GM23248 (cell line): ENCODE measurements at regions not wholly inside any gene's neighbourhood (a gene's known extent, or its start where the extent isn't known, plus 50 kb on each side); places are given as distances from the start of the nearest gene placed in this dataset.

Source experiments
- DNase-seq: peaks from one replicate; pipeline ENCODE4 v3.0.0-alpha.2; 2015
- H2AFZ ChIP-seq: fragments of 200-600 bp; sonication (generic); 2 replicates; pipeline ENCODE4 v1.6.1; 2016; ENCODE audit warnings: antibody characterized with exemption
- H3F3A ChIP-seq: fragments of 200-600 bp; sonication (generic); 2 replicates; pipeline ENCODE4 v1.6.1; 2016; ENCODE audit warnings: mild to moderate bottlenecking, antibody characterized with exemption, mixed run types; ENCODE audit not compliant: insufficient read depth
- H3K27ac ChIP-seq: fragments of 200-600 bp; sonication (generic); 2 replicates; pipeline ENCODE4 v1.5.1; 2016; ENCODE audit warnings: mild to moderate bottlenecking
- H3K27me3 ChIP-seq: fragments of 200-600 bp; sonication (generic); replicated peaks from 2 replicates; pipeline ENCODE4 v1.6.1; 2016; ENCODE audit warnings: mild to moderate bottlenecking; ENCODE audit not compliant: insufficient read depth
- H3K36me3 ChIP-seq: fragments of 200-600 bp; sonication (generic); 2 replicates; pipeline ENCODE4 v1.6.1; 2016; ENCODE audit warnings: low read depth, mild to moderate bottlenecking
- H3K4me1 ChIP-seq: fragments of 200-600 bp; sonication (generic); 2 replicates; pipeline ENCODE4 v1.6.1; 2016; ENCODE audit warnings: mild to moderate bottlenecking; ENCODE audit not compliant: insufficient read depth
- H3K4me2 ChIP-seq: fragments of 200-600 bp; sonication (generic); one replicate; pipeline ENCODE4 v1.6.1; 2016; ENCODE audit warnings: mild to moderate bottlenecking; ENCODE audit not compliant: unreplicated experiment
- H3K4me3 ChIP-seq: fragments of 200-600 bp; sonication (generic); 2 replicates; pipeline ENCODE4 v1.5.1; 2016; ENCODE audit warnings: mild to moderate bottlenecking
- H3K79me2 ChIP-seq: fragments of 200-600 bp; sonication (generic); 2 replicates; pipeline ENCODE4 v1.6.1; 2016; ENCODE audit warnings: mild to moderate bottlenecking; ENCODE audit not compliant: insufficient read depth
- H3K9ac ChIP-seq: fragments of 200-600 bp; sonication (generic); 2 replicates; pipeline ENCODE4 v1.6.1; 2016; ENCODE audit warnings: mild to moderate bottlenecking
- H3K9me2 ChIP-seq: fragments of 200-600 bp; sonication (generic); 2 replicates; pipeline ENCODE4 v1.6.1; 2016; ENCODE audit warnings: mixed run types, mild to moderate bottlenecking, moderate library complexity; ENCODE audit not compliant: insufficient read depth
- H3K9me3 ChIP-seq: fragments of 200-600 bp; sonication (generic); one replicate; pipeline ENCODE4 v1.6.1; 2017; ENCODE audit warnings: low read depth
- H4K20me1 ChIP-seq: fragments of 200-600 bp; sonication (generic); 2 replicates; pipeline ENCODE4 v1.6.0; 2016; ENCODE audit not compliant: insufficient read depth
- EZH2 ChIP-seq: fragments of 200-600 bp; sonication (generic); IDR thresholded peaks from 2 replicates; pipeline ENCODE4 v1.6.1; 2018; ENCODE audit warnings: antibody characterized with exemption, mild to moderate bottlenecking; ENCODE audit not compliant: insufficient read depth, poor library complexity, severe bottlenecking
- EZH2phosphoT487 ChIP-seq: fragments of 200-600 bp; sonication (generic); IDR thresholded peaks from 2 replicates; pipeline ENCODE4 v1.6.1; 2018; ENCODE audit warnings: antibody characterized with exemption, moderate library complexity, mild to moderate bottlenecking, low read depth; ENCODE audit not compliant: insufficient read depth
- WGBS, 2 experiments: methylation state at CpG; one replicate each; pipeline ENCODE4 v1.1.6; 2015 to 2017; ENCODE audit warnings: low lambda C conversion rate in 2 of 2, low coverage in 1 of 2; ENCODE audit errors: missing lambda C conversion rate in 2 of 2; 5-methylcytosine and 5-hydroxymethylcytosine counted together
- in situ Hi-C: fragments of 300-500 bp; cut with MboI; formaldehyde crosslinking; loops from 2 replicates; pipeline ENCODE4 v1.15.0; 2020

DNA sequence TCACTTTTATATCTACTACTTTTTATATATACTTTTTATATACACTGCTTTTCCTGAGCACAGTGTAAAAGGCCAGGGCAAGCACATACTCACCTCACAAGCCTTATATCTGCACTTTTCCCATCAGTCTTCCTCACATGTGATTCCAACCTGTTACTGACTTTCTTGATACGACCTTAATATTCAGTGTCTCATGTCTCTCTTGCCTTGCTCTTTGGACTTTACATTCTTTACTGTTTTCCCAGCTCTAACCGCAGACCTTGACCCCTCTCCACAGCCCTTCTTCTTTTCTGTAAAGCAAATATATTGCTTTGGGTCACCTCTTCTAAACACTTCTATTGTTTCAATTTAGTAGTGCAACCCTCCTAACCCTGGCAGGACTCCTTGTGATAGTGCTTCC, 353.1 kb upstream of the ANO5 start:
- Histone ChIP-seq H3F3A (no peaks in the 10 kb centered on the region), H3K36me3 (no peaks in the 10 kb centered on the region), H3K9me3 (no peaks in the 10 kb centered on the region), H3K9me2 (no peaks in the 10 kb centered on the region), H2AFZ (no peak overlapping the region), H3K27ac (no peak overlapping the region), H3K4me1 (no peaks in the 10 kb centered on the region), H4K20me1 (no peaks in the 10 kb centered on the region), H3K4me3 (no peak overlapping the region), H3K79me2 (no peaks in the 10 kb centered on the region), H3K9ac (no peak overlapping the region), H3K27me3 (no peaks in the 10 kb centered on the region), H3K4me2 (no peak overlapping the region)
- DNase-seq: no peak
- in situ Hi-C loops: no loop called here
- 24 to 40% methylated on average over 2 of the region's 2 CpGs for WGBS, 2 experiments
- TF ChIP-seq EZH2: no peak
- no peak for TF ChIP-seq EZH2phosphoT487

DNA sequence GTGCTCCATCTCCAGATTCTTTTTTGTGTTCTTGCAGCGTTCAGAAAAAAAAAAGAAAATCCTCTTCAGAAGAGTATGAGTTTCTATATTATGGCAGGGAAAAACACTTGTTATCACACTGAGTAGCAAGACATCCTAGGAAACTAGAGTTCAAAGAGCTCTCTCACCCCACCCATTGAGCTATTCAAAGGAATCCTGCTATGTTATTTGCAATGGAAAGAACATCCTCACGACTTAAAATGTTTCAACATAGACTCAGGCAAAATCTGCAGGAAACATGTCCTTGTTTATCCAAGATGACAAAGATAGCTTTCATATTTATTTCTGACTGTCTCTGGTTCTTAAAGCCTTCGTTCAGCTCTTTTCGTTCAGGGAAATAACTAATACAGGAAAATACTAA, 331.6 kb upstream of the ANO5 start:
- Histone ChIP-seq H3K79me2 (no peaks in the 10 kb centered on the region), H3K4me1 (no peaks in the 10 kb centered on the region), H3K9ac (no peak overlapping the region), H3K4me3 (no peak overlapping the region), H3K9me2 (no peaks in the 10 kb centered on the region), H3K36me3 (no peaks in the 10 kb centered on the region), H4K20me1 (no peaks in the 10 kb centered on the region), H3F3A (no peaks in the 10 kb centered on the region), H3K4me2 (no peak overlapping the region), H3K27me3 (no peaks in the 10 kb centered on the region), H2AFZ (no peak overlapping the region), H3K27ac (no peak overlapping the region), H3K9me3 (peaks cover 5% of the 10 kb centered on the region)
- no peak for DNase-seq
- in situ Hi-C loops: no loop called here
- no peak for TF ChIP-seq EZH2phosphoT487
- no peak for TF ChIP-seq EZH2
- WGBS, 2 experiments: 8 to 13% methylated on average over 4 of the region's 4 CpGs

DNA sequence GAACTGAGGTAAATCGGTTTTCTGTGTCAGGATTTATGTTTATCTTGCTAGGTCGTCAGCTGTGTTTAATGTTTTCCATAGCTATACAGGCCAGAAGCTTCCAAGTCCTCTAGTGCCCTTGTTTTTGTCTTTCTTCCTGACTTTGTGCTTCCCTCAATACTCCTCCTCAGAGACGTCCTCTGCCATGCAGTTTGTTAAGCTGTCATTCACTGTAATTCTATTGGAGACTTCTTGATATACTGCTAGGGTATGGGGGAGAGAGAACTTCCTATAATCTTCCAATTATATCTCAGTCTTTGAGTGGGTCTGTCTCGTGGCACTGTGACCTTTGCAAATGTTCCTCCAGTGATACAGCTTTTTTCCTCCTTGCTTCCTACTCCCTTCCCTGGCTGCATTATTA, 327.3 kb upstream of the ANO5 start:
- no peak overlapping the region for H3K4me3 ChIP-seq
- no peak for DNase-seq
- H2AFZ ChIP-seq: no peak overlapping the region
- in situ Hi-C loops: no loop called here
- no peaks in the 10 kb centered on the region for H4K20me1 ChIP-seq
- 0 to 1% methylated on average over 4 of the region's 4 CpGs for WGBS, 2 experiments
- H3K9ac ChIP-seq: no peak overlapping the region
- TF ChIP-seq EZH2 (no peak), EZH2phosphoT487 (no peak)
- H3K36me3 ChIP-seq: no peaks in the 10 kb centered on the region
- H3K4me2 ChIP-seq: no peak overlapping the region
- H3F3A ChIP-seq: no peaks in the 10 kb centered on the region
- H3K27ac ChIP-seq: no peak overlapping the region
- no peaks in the 10 kb centered on the region for H3K27me3 ChIP-seq
- H3K9me3 ChIP-seq: peaks cover 5% of the 10 kb centered on the region
- H3K9me2 ChIP-seq: no peaks in the 10 kb centered on the region
- no peaks in the 10 kb centered on the region for H3K79me2 ChIP-seq
- H3K4me1 ChIP-seq: no peaks in the 10 kb centered on the region

DNA sequence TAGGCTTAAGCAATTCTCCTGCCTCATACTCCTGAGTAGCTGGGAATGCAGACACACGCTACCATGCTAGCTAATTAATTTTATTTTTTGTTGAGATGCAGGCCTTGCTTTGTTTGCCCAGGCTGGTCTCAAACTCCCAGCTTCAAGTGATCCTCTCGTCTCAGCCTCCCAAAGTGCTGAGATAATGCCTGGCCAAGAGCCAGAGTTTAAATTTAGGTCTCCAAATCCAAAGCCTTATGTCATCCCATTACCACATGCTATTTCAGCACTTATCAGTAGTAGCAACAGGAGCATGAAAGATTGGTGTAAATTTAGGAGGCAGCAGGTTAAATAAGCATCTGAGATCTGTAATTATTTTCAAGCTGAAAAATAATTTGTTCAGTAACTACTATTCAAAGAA, 326.1 kb upstream of the ANO5 start:
- Histone ChIP-seq H3K9me2 (no peaks in the 10 kb centered on the region), H3K27ac (no peak overlapping the region), H3F3A (no peaks in the 10 kb centered on the region), H3K4me3 (no peak overlapping the region), H3K4me1 (no peaks in the 10 kb centered on the region), H3K79me2 (no peaks in the 10 kb centered on the region), H2AFZ (no peak overlapping the region), H3K9ac (no peak overlapping the region), H4K20me1 (no peaks in the 10 kb centered on the region), H3K27me3 (no peaks in the 10 kb centered on the region), H3K9me3 (peaks cover 5% of the 10 kb centered on the region), H3K36me3 (no peaks in the 10 kb centered on the region), H3K4me2 (no peak overlapping the region)
- WGBS, 2 experiments: 0% methylated on average over 2 of the region's 2 CpGs
- DNase-seq: no peak
- no peak for TF ChIP-seq EZH2phosphoT487
- no peak for TF ChIP-seq EZH2
- in situ Hi-C loops: no loop called here

DNA sequence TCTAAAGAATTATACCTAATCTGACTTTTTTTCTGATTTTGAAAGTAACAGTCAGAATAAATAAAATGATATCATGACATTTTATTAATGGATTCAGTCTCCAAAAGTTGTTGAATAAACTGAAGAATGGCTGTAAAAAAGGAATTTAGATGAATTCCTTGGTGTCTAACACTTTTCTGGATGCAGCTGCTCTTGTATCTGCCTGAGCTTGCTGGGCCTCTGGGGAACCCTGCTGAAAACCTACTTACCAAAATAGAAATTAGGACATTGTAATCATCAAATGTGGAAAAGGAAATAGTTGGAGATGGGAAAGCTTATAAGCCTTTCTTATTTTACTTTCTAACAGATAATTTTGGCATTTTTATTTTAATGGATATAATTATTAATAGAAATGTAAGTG, 315.7 kb upstream of the ANO5 start:
- in situ Hi-C loops: no loop called here
- H3K79me2 ChIP-seq: no peaks in the 10 kb centered on the region
- no peaks in the 10 kb centered on the region for H4K20me1 ChIP-seq
- no peaks in the 10 kb centered on the region for H3F3A ChIP-seq
- H3K9me3 ChIP-seq: no peaks in the 10 kb centered on the region
- no peaks in the 10 kb centered on the region for H3K27me3 ChIP-seq
- no peak overlapping the region for H2AFZ ChIP-seq
- no peak overlapping the region for H3K9ac ChIP-seq
- no peak overlapping the region for H3K27ac ChIP-seq
- no peaks in the 10 kb centered on the region for H3K4me1 ChIP-seq
- no peaks in the 10 kb centered on the region for H3K36me3 ChIP-seq
- no peak overlapping the region for H3K4me2 ChIP-seq
- no peak for DNase-seq
- H3K4me3 ChIP-seq: no peak overlapping the region
- TF ChIP-seq EZH2 (no peak), EZH2phosphoT487 (no peak)
- no peaks in the 10 kb centered on the region for H3K9me2 ChIP-seq
